Daoy (cell line): ENCODE measurements at regions not wholly inside any gene's neighbourhood (a gene's known extent, or its start where the extent isn't known, plus 50 kb on each side); places are given as distances from the start of the nearest gene placed in this dataset.

Source experiments
- DNase-seq: peaks from one replicate; pipeline ENCODE4 v3.0.0-alpha.2; 2015; ENCODE audit warnings: low read depth

DNA sequence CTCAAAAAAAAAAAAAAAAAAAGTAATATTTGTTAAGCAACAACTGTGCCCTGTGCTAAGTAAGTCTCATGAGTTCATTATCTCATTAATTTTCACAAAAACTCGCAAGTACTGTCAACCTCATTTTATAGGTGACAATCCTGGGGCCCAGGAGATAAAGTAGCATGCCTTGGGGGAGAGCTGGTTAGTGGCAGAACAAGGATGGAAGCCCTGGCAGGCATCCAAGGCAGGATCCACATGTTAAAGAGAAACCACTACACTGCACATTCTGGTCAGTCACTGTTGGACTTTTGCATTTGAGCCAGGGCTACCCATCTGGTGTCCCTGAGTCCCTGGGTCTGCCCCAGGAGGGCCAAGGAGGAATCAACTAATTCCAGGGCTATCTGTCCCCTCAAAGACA, 54.6 kb downstream of the ZFP36L2 start:
- DNase-seq = peak; percentile 44

DNA sequence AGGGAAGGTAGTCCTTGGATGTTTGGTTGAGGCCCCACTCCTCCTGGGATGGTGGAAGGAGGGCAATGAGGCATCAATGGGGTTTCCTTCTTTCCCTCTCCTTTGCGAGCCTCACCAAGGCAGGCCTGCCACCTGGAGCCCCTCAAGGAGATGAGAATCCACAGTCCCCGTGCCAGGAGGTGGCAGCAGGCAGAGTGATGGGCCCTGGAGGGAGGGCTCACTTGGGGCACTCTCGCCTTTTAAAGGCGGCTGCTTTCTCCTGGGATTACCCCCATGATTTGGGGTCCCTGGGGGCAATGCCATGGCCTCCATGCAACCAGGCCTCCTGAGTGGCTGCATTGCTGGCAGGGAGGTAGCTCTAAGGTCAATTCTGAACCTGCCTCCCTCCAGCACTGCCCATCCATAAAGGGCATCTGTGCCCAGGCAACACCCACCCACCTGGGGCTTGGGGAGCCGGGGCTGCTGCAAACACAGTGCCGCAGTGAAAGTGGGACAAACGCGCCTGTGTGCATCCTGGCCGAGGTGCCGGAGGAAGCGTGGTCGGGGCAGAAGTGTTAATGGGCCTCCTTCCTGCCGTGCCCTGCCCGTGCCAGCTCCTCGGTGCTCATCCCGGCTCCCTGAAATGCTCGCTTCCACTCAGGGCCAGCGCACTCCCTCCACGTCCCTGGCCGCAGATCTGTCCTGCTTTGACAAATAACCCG, 55.9 kb downstream of the ZFP36L2 start:
- no peak for DNase-seq

DNA sequence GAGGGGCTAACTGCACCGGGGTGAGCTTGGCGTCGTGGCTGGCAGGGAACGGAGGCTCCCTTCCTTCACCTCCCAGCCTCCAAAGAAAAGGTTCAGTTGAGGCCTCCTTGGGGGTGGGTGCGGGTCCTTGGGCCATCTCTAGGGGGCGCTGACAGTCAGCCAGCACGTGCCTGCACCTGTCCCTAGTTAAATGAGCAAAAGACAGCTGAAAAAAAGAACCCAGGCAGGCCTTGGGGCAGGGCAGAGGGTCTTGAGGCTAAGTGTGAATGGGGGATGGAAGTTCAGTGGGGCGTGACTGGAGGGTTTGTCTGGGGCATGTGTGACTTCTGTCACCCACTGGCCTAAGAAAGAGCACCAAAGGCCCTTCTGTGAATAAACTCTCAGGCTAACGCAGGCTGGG, 56.4 kb downstream of the ZFP36L2 start:
- peak; percentile 31 for DNase-seq

DNA sequence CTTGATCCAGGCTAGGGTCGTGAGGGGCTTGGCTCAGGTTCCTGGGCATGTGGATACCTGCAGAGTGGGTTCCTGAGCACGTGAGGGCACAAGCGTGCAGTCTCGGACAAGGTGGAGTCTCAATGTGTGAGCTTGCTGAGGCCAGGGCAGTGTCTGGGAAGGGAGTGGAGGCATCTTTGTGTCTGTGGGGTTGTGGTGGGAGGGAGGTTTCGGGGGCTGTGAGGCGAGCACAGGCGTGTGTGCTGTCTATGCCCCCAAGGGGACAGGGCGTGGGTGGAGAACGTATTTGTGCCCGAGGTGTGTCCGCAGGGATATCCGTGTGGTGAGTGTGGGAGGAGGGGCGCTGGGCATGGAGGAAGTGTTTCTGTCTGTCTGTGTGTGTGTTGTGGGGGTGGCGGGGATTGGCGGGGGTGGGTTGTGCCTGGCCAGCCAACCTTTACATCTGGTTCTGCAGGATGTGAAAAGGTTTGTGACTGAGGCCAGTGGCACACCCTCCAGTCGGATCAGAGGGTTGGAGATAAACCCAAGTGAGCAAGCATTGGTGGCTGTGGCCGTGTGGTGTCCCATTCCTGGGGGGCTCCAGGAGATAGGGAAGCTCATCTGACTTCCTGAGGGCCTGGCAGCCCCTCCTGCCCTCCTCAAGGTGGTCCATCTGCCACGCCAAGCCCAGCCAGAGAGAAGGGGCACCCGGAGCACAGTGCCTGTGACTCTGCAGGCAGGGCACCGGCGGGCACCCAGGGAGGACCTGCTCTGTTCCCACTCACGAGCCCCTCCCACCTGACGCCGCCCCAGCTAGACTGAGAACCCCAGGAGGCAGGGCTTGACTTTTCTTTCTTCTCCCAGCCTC, 57.1 kb downstream of the ZFP36L2 start:
- peak; percentile 54 for DNase-seq

DNA sequence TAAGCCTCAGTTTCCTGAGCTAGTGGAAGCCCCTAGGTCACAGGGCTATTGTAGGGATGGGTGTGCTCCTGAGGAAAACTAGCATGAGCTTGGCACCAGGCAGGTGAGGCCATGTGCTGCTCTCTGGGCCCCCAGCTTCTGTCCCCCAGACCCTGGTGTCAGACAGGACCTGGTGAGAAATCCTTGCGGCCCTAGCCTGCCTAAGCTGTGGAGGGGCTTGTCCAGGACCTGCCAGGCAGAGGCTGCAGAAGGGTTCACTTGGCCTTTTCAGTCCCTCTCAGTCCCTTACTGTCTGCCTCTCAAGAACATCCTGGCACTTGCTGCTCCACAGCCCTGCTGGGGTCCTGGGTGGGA, 58.4 kb downstream of the ZFP36L2 start:
- no peak for DNase-seq

DNA sequence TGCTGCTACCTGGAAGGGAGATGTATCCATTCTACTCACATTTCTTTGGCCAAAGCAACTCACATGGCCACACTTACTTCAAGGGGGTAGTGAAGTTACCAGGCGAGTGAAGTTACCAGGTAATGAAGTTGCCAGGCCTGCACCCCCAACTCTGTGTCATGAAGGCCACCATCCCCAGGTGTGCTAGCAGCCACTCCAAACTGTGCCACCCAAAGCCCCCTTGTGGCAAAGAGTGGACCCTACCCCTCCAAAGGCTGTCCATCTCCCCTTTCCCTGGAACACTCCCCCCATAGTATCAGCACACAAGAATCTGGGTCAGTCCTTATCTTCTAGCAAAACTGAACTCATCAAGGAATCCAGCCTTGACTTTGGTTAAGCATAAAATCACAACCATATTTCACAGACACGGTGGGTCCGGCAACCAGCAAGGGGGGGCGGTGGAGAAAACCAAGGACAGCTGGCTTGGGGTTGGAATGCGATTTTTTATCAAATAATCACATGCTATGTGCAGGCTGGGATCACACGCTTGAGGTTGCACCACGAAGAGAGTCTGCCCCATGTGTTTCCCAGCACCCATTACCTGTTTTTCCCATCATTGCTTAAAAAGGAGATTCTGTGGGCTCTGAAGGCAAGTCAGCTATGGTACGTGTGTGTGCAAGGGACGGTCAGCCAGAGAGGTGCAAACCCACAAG, 60.9 kb downstream of the ZFP36L2 start:
- DNase-seq = no peak

DNA sequence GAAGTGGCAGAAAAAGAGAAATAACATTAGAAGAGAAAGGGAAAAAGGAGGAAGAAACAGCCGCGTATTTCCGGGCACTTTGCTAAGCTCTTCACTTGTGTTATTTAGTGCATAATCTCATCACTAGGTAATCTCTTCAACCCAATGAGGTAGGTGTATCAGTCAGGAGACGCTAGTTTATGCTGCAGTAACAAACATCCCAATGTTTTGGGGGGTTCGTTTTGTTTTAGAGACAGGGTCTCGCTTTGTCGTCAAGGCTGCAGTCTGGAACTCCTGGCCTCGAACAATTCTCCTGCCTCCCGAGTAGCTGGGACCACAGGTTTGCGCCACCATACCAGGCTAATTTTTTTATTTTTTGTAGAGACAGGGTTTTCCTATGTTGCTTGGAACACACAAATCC, 61.7 kb downstream of the ZFP36L2 start:
- DNase-seq = no peak

DNA sequence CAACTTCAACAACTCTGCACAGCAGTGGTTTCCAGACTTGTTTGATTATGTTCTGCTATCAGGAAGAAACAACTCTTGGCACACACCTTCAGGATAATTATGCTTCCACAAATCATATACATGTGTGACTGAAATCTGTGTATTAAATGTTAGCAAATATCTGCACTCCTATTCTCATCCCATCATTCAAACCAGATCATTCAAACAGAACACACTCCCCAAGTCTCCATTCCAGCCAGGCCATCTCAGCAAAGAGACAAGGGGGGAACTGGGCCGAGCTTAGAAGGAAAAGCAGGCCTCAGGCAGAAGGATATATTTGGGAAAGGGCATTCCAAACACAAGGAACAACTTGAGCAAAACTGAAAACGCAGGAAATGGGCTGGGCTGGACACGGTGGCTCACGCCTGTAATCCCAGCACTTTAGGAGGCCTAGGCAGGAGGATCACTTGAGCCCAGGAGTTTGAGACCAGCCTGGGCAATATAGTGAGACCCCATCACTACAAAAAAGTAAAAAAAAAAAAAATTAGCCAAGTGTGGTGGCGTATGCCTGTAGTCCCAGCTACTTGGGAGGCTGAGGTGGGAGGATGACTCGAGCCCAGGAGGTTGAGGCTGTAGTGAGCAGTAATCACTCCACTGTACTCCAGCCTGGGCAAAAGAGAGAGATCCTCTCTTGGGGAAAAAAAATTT, 62.7 kb downstream of the ZFP36L2 start:
- DNase-seq = no peak

DNA sequence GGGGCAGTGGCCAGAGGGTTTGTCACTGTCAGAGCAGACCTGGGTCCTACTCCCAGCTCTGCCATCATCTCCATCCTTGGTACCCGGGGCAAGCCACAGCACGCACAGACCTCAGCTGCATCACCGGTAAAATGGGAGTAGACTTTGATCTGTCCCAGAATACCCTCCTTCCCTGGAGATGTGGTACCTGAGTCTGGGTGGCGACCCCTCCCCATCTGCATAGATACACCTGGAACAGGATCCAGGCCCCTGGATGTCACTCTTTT, 64.0 kb downstream of the ZFP36L2 start:
- no peak for DNase-seq

DNA sequence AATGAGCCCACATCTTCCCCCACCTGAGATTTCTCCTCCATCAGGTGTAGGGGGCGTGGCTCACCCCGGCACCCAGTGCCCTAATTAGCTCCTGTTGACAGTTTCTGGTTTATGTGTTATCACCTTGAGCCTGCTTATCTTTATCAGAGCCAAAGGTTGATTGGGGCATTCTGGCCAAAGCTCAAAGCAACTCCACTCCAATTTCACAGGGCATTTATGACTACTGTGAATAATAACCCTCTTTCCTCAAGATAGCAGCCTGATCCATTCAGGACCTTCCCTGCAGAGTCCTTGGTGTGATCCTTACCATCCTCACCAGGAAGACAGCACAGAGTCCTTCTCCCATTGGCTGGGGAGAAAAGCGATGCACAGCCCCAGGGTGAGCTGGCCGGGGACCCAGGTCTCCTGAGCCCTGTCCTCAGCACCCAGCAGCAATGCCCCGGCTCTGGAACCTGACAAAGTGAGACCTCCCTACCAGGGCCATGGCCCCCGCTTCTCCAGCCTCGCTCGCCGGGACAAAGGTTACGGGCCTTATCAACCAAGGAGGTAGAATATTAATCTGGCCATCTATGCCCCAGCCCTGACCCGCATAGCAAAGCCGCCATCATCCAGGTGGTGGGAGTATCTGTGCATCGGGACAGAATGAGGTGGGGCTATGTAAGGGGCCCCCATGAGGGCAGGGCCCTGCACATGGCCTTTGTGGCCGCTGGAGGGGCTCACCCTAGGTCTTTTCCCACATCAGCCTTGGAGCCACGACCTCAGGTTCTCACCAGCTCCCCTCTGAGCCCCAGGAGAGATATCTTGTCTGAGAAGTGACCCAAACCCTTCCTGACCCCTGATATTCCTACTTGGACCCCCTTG, 64.5 kb downstream of the ZFP36L2 start:
- DNase-seq = no peak

DNA sequence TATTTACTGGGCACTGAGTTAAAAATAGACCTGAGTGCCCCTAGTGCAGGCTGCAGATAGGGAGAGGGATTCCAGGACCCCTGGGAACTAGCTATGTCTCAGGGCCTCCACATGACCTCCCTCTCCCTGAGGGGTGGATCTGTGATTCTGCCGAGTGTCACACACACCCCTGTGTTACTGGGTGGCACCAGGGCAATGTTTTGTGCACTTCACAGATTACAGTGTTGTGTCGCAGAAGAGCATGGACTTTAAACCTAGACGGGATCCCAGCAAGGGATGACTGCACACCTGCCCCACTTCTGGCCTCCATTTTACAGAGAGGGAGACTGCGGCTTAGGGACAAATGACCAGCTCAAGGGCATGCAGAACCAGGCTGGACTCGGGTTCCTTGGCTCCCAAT, 65.6 kb downstream of the ZFP36L2 start:
- no peak for DNase-seq

DNA sequence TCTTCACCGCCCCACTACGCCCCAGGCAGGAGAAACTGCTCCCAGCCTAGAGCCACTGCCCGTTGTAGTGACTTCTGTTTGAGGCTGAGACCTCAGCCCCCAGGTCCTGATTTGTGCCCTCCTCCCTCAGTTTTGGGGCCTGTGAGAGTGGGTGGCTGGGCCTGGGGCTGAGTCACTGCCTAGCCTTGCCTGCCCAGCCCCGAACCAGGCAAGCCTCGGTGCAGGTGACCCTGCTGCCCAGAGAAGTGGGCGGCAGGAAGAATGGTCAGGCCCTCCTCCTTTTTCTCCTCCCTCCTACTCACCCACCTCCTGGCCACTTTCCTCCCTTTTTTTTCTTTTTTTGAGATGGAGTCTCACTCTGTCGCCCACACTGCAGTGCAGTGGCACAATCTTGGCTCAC, 66.6 kb downstream of the ZFP36L2 start:
- DNase-seq = peak; percentile 41

DNA sequence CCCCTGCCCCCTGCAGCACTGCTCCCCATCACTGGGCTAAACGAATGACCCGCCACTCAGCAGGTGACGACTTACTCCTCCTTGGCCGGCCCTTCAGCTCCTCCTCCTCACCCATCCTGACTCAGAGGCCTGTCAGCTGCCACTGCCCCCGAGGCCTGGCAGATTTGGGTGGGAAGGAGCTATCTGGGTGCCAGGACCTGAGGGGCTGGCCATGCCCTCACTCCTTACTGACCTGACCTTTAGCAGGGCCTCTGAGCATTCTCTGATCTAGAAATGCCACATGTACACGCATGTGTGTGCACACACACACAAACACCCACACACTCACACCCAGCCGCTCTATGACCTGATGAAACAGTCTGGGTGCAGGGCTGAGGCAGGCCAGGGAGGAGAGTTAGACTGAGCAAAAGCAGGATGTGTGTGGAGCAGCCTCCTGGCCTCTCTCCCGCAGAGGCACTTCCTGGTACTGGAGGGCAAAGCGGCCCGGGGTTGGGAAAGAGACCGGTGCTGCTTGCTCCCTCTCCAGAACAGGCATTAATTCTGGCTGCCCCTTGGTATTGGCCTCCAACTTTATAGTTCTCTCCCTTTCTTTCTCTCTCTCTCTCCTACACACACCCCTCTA, 68.0 kb downstream of the ZFP36L2 start:
- peak; percentile 89 for DNase-seq

DNA sequence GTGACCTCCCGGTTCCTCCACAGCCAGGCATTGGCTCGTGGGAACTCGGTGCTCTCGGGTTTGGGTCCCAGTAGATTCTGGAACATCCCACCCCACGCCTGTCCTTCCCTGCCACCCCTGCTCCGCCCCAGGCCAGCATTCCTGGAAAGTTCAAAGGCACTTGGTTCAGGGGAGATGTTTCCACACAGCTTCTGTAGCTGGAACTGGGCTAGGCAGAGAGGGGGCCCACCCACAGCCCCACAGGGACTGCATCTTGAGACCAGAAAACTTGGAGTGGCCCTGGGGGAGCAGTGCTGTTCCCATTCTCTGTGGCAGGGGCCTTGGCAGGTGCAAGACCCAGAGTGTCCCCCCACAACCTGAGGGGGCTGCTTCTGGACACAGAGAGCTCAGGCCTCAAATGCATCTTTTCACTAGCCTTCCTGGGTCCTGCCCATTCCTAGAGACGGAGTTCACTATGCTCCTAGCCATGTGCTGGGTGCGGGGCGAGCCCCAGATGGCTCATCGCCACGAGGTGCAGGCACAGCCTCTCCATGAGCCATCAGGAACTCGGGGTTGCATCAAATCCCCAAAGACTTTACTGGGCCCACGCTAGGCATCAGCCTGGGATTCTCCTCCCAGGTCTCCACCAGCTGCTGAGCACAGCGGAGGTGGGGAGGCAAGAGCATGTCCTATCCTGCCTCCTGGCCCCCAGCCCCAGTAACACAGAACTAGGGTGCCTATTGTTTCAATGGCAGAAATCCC, 68.7 kb downstream of the ZFP36L2 start:
- DNase-seq = no peak

DNA sequence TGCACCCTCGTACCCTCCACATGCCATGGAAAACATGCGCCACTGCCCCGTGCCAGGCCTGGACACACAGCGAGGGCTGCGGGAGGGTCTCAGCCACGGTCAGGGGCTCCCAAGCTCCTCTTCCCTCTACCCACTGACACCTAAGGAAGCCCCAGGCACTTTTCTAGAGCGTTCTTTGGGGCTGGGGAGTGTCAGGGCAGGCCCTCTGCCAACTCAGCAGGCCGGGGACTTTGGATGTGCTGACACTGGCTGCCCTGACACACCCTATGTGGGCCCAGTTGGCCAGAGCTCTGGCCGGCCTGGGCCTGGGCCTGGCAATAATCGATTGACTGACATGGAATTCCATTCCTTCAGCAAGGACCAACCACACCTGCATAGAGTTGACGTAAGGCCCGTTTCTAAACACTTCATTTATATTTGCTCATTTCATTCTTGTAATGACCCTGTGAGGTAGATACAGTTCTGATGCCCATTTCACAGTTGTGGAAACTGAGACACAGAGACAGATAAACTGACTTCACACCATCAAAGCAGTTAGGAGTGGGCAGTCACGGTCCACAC, 70.5 kb downstream of the ZFP36L2 start:
- DNase-seq = no peak

DNA sequence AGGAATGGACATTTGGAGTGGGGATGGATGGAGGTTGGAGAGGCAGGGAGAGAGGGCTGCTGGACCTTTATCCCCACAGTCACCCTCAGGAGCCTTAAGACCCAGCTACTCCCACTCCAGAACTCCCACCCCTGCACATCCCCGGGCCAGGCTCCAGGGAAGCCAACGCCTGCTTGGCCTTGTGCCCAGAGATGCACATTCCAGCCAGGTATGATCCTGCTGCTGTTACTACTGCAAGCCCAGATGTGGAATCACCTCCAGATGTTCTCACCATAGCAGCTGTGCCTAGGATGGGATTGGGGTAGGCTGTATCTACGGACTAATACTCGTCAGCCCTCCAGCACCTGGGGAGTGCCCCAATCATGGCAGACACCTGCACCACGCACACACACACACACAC, 71.7 kb downstream of the ZFP36L2 start:
- DNase-seq = no peak

DNA sequence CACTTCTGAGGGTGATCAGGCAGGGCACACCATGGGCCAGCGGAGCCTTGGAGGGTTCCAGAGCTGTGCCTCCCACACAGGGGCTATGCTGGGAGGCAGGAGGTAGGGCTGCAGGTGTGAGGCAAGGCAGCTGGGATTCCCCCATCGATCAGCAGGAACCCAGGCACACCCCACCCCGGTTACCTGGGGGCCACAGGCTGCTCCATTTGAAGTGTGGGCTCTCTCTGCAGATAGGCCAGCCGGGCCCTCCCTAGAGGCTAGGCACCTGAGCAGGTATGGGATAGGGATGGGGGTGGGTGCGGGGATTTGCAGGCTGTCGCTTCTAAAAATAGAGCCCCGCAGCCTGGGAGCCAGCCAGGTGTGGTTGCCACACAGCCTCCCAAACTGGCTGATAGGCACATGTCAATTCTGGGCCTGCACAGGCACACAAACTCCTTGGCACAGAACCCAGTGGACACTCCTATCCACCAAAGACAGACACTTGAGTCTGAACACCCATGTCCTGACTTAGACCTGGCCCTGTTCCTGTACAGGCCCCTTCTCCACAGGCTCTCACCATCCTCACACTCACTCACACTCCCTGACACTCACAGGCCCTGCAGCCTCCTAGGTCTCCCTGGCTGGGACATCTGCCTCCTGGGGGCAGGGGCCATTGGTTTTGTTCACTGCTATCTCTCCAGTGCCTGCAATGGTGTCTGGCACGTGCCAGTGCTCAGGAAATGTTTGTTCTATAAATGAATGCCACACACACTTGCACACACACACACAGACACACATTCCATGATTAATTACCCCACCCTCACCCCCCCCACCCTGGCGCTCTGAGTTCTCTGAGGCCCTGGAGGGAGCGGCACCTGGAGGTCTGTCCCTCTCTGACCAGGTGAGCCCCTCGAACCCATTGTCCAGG, 73.4 kb downstream of the ZFP36L2 start:
- DNase-seq = no peak

DNA sequence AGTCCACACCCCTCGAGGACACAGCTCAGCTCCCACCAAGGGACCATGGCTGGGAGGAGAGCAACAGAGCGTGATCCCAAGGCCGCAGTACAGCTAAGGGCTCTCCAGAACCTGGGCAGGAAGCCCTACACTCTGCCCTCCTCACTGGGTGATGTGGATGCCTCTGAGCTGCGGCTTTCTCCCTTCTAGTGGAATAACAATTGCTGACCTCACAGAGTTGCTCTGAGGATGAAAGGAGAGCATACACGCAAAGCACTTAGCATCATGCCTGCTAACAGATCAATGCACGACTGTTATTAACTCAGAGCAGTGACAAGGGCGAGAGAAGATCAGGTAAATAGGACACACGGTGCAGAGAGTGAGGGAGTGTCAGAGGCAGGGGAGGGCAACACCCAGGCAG, 74.2 kb downstream of the ZFP36L2 start:
- no peak for DNase-seq

DNA sequence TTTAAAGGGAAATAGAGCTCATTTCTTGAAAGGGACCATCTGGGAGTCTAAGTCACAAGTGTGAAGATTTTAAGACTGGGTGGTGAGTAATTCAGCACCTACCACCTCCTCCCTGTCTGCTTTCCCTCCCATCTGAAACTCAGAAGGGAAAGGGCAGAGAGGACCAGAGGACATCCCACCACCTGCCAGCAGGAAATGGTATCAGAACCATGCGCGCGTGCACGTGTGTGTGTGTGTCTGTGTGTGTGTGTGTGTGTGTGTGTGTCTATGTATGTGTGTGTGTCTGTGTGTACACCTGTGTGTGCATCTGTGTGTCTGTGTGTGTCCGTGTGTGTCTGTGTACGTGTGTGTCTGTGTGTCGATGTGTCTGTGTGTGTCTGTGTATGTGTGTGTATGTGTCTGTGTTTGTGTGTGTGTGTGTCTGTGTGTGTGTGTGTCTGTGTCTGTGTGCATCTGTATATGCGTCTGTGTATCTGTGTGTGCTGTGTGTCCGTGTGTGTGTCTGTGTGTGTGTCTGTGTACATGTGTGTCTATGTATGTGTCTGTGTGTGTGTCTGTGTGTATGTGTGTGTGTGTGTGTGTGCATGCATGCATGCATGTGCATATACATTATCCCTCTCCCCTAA, 76.8 kb downstream of the ZFP36L2 start:
- DNase-seq = no peak
